SK-N-SH (cell line): ENCODE measurements at regions not wholly inside any gene's neighbourhood (a gene's known extent, or its start where the extent isn't known, plus 50 kb on each side); places are given as distances from the start of the nearest gene placed in this dataset.

Experiments
- CTCF ChIA-PET: fragments of 300-600, 350-600 bp; formaldehyde crosslinking; extraction: SDS; loops from one replicate; lab custom pipeline; 2021; lab: Yijun Ruan, JAX
- POLR2A ChIA-PET: fragments of 350-600 bp; sonication (Branson Sonifier 250); formaldehyde crosslinking; extraction: SDS; loops from one replicate; lab custom pipeline; 2020; ENCODE audit warnings: antibody characterized with exemption, inconsistent platforms; lab: Yijun Ruan, JAX
- DNase-seq: peaks from one replicate; pipeline ENCODE4 v3.0.0; 2012
- H2AFZ ChIP-seq: fragments of 200-600 bp; sonication (generic); 2 replicates; pipeline ENCODE4 v1.8.1; 2016; ENCODE audit warnings: antibody characterized with exemption, mild to moderate bottlenecking, low read depth
- H3F3A ChIP-seq: fragments of 200-600 bp; sonication (generic); replicated peaks from 2 replicates; pipeline ENCODE3; 2016; ENCODE audit warnings: antibody characterized with exemption, mild to moderate bottlenecking; ENCODE audit not compliant: insufficient read depth
- H3K27ac ChIP-seq, 2 experiments: fragments of 200-500 bp in 1 of 2; fragments of 200-600 bp in 1 of 2; sonication (Bioruptor generic) in 1 of 2; sonication (generic), shearing (Covaris generic) in 1 of 2; 2 replicates each; pipeline versions ENCODE4 v1.5.1 to v1.6.1; 2014 to 2016; ENCODE audit warnings: low read depth in 2 of 2, inconsistent platforms in 1 of 2, low read length in 1 of 2, mild to moderate bottlenecking in 1 of 2, mixed read lengths in 1 of 2
- H3K27me3 ChIP-seq: fragments of 200-600 bp; sonication (generic), shearing (Covaris generic); 2 replicates; pipeline ENCODE4 v1.6.1; 2016; ENCODE audit warnings: mixed run types; ENCODE audit not compliant: insufficient read depth
- H3K36me3 ChIP-seq, 2 experiments: fragments of 200-500 bp in 1 of 2; fragments of 200-600 bp in 1 of 2; sonication (Bioruptor generic) in 1 of 2; sonication (generic) in 1 of 2; replicated peaks in 1 of 2; 2 replicates each; pipeline versions ENCODE3 to v1.5.1; 2014 to 2016; ENCODE audit warnings: low read length in 1 of 2, mild to moderate bottlenecking in 1 of 2; ENCODE audit not compliant: insufficient read depth in 2 of 2, control insufficient read depth in 1 of 2
- H3K4me1 ChIP-seq, 2 experiments: fragments of 200-500 bp in 1 of 2; fragments of 200-600 bp in 1 of 2; sonication (Bioruptor generic) in 1 of 2; sonication (generic), shearing (Covaris generic) in 1 of 2; 2 replicates each; pipeline versions ENCODE4 v1.5.1 to v1.6.1; 2014 to 2016; ENCODE audit warnings: low read depth in 1 of 2, low read length in 1 of 2, mixed run types in 1 of 2; ENCODE audit not compliant: insufficient read depth in 2 of 2, control insufficient read depth in 1 of 2
- H3K4me2 ChIP-seq: fragments of 200-600 bp; sonication (generic), shearing (Covaris generic); 2 replicates; pipeline ENCODE4 v1.6.1; 2017; ENCODE audit warnings: mixed run types
- H3K4me3 ChIP-seq, 2 experiments: fragments of 200-500 bp in 1 of 2; fragments of 200-600 bp in 1 of 2; sonication (Bioruptor generic) in 1 of 2; sonication (generic), shearing (Covaris generic) in 1 of 2; 2 replicates each; pipeline versions ENCODE4 v1.5.1 to v1.8.1; 2014 to 2016; ENCODE audit warnings: low read depth in 2 of 2, inconsistent platforms in 1 of 2, low read length in 1 of 2, mild to moderate bottlenecking in 1 of 2, mixed read lengths in 1 of 2, moderate library complexity in 1 of 2
- H3K79me2 ChIP-seq: fragments of 200-600 bp; sonication (generic); 2 replicates; pipeline ENCODE4 v1.8.1; 2017; ENCODE audit warnings: mild to moderate bottlenecking; ENCODE audit not compliant: insufficient read depth
- H3K9ac ChIP-seq: fragments of 200-600 bp; sonication (generic); 2 replicates; pipeline ENCODE4 v1.6.1; 2017; ENCODE audit warnings: mixed run types
- H3K9me2 ChIP-seq: fragments of 200-600 bp; sonication (generic); 2 replicates; pipeline ENCODE4 v1.6.1; 2017; ENCODE audit warnings: mixed run types
- H3K9me3 ChIP-seq: fragments of 200-600 bp; sonication (generic); 2 replicates; pipeline ENCODE4 v1.6.1; 2017; ENCODE audit warnings: mixed run types, mild to moderate bottlenecking, moderate library complexity
- H4K20me1 ChIP-seq: fragments of 200-600 bp; sonication (generic); 2 replicates; pipeline ENCODE4 v1.6.1; 2017; ENCODE audit warnings: mild to moderate bottlenecking, mixed run types; ENCODE audit not compliant: insufficient read depth
- CHD2 ChIP-seq: fragments of 150-350 bp; IDR thresholded peaks from 2 replicates; pipeline ENCODE4 v1.6.1; 2018; ENCODE audit warnings: low read length; ENCODE audit not compliant: partially characterized antibody
- IRF3 ChIP-seq: fragments of 150-350 bp; IDR thresholded peaks from 2 replicates; pipeline ENCODE4 v1.6.1; 2016; ENCODE audit warnings: mild to moderate bottlenecking, low read depth, low read length
- MEF2A ChIP-seq: IDR thresholded peaks from 2 replicates; pipeline ENCODE4 v1.4.0; 2012; ENCODE audit warnings: low read depth, borderline replicate concordance
- MXI1 ChIP-seq: IDR thresholded peaks from 2 replicates; pipeline ENCODE4 v1.6.1; 2012; ENCODE audit warnings: mild to moderate bottlenecking, low read depth, low read length, improper control_type of control experiment
- NFIC ChIP-seq: IDR thresholded peaks from 2 replicates; pipeline ENCODE4 v1.4.0; 2012; ENCODE audit warnings: borderline replicate concordance
- NRF1 ChIP-seq: IDR thresholded peaks from 2 replicates; pipeline ENCODE4 v1.6.1; 2012; ENCODE audit warnings: low read depth, mild to moderate bottlenecking, low read length
- RAD21 ChIP-seq: IDR thresholded peaks from 2 replicates; pipeline ENCODE4 v1.6.1; 2012; ENCODE audit warnings: mild to moderate bottlenecking, low read length
- RCOR1 ChIP-seq: fragments of 150-350 bp; IDR thresholded peaks from 2 replicates; pipeline ENCODE4 v1.6.1; 2017; ENCODE audit warnings: antibody characterized with exemption, low read length
- REST ChIP-seq: IDR thresholded peaks from 2 replicates; pipeline ENCODE4 v1.6.1; 2012; ENCODE audit warnings: mild to moderate bottlenecking, low read depth, low read length, moderate library complexity
- SIN3A ChIP-seq: IDR thresholded peaks from 2 replicates; pipeline ENCODE4 v1.6.1; 2012; ENCODE audit warnings: low read depth, mild to moderate bottlenecking, low read length, moderate library complexity, borderline replicate concordance
- TAF1 ChIP-seq: IDR thresholded peaks from 2 replicates; pipeline ENCODE4 v1.6.1; 2012; ENCODE audit warnings: low read depth, mild to moderate bottlenecking, low read length, moderate library complexity, borderline replicate concordance
- USF1 ChIP-seq: IDR thresholded peaks from 2 replicates; pipeline ENCODE4 v1.4.0; 2012; ENCODE audit warnings: low read depth, borderline replicate concordance
- YY1 ChIP-seq: IDR thresholded peaks from 2 replicates; pipeline ENCODE4 v1.4.0; 2012; ENCODE audit warnings: low read depth, mild to moderate bottlenecking
- WGBS: methylation state at CpG from one replicate; pipeline ENCODE4 v1.1.6; 2017; ENCODE audit warnings: low lambda C conversion rate; 5-methylcytosine and 5-hydroxymethylcytosine counted together

DNA sequence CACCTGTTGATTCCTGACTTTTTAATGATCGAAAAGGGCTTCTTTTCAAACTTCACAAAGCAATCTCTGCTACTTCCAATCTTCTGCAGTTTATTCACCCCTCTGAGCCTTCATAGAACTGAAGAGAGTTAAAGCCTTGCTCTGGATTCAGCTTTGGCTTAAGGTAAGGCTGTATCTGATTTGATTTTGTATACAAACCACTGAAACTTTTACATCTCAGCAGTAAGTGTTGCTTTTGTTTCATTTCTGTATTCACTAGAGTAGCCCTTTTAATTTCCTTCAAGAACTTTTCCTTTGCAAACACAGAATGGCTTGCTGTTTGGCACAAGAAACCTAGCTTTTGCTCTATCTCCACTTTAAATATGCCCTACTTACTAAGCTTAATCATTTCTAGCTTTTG lies 1193.0 kb upstream of the GBE1 start:
- DNase-seq: no peak
- WGBS: 0% methylated on average over 1 of the region's 1 CpG

More for the DNA sequence above, 1193.0 kb upstream of the GBE1 start:
- no peaks in the 10 kb centered on the region for H3K4me1 ChIP-seq
- H3F3A ChIP-seq: no peaks in the 10 kb centered on the region
- no peaks in the 10 kb centered on the region for H3K36me3 ChIP-seq
- TF ChIP-seq IRF3 (no peak), MEF2A (no peak), RCOR1 (no peak), REST (no peak), USF1 (no peak), MXI1 (no peak), RAD21 (no peak), TAF1 (no peak), NRF1 (no peak), YY1 (no peak), SIN3A (no peak), CHD2 (no peak), NFIC (no peak)
- no peaks in the 10 kb centered on the region for H3K9me2 ChIP-seq
- H3K4me2 ChIP-seq: no peak overlapping the region
- no peaks in the 10 kb centered on the region for H3K9me3 ChIP-seq
- CTCF ChIA-PET: interaction anchor here (1.2 kb wide), 1 partner anchor 9 kb away, joined by 3 read pairs; no protein-coding TSS in a partner anchor
- H3K27ac ChIP-seq: no peak overlapping the region
- H4K20me1 ChIP-seq: no peaks in the 10 kb centered on the region
- no peaks in the 10 kb centered on the region for H3K27me3 ChIP-seq
- H3K4me3 ChIP-seq: no peak overlapping the region
- POLR2A ChIA-PET: no interaction called here
- no peak overlapping the region for H3K9ac ChIP-seq
- no peak overlapping the region for H2AFZ ChIP-seq
- no peaks in the 10 kb centered on the region for H3K79me2 ChIP-seq
